SKM-1 treated with dmso at 0.1 percent for 144 hours (cell line): ENCODE measurements at regions not wholly inside any gene's neighbourhood (a gene's known extent, or its start where the extent isn't known, plus 50 kb on each side); places are given as distances from the start of the nearest gene placed in this dataset.
"Not testable (repeated sequence)": the region's sequence is repeated elsewhere in the genome, so short reads cannot be mapped to it uniquely, and the experiment has no call there.

Experiments
- DNase-seq: peaks from one replicate; lab custom pipeline; 2025; ENCODE audit not compliant: unreplicated experiment; lab: John Stamatoyannopoulos, UW

- DNase-seq, result no peak
These were observed 96.3 kb upstream of the THUMPD2 start for GRCh38 chr2:39875182-39875913.

DNA sequence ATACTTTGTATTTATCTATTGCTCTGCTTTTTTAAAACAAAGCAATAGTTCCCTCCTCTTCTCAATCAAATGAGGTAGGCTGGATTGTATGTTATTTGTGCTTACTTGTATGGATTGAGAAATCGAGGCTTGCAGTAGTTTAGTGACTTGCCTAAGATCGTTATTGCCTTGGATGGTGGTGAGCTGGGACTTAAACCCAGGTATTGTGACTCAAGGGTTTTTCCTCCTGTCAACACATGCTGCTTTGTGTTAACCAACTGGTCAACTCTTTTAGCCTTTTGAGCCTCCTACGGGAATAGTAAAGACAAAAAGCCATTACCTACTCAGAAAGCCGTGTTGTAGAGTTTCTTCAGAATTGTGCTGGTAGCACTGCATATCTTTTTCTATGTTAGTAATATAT, 95.2 kb upstream of the THUMPD2 start:
- no peak for DNase-seq

DNA sequence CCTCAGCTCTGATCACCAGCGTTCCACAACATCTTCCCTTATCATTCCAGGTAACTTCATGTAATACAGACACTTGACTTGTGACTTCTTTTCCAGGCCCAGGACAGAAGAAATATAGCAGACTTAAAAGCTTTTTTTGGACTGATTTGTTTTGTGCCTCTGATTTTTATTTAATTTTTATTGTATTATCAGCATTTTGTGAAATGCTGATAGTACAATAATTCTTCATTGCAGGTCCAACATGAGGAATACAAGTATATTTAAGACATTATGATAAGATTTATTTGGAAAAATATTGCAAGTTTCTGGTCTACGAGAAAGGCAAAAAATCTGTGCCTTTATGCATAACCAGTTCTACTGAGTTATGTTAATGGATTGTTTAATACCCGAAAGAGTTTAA, 94.5 kb upstream of the THUMPD2 start:
- DNase-seq, result no peak

- no peak for DNase-seq
These were observed 93.7 kb upstream of the THUMPD2 start for GRCh38 chr2:39872748-39873147.

DNA sequence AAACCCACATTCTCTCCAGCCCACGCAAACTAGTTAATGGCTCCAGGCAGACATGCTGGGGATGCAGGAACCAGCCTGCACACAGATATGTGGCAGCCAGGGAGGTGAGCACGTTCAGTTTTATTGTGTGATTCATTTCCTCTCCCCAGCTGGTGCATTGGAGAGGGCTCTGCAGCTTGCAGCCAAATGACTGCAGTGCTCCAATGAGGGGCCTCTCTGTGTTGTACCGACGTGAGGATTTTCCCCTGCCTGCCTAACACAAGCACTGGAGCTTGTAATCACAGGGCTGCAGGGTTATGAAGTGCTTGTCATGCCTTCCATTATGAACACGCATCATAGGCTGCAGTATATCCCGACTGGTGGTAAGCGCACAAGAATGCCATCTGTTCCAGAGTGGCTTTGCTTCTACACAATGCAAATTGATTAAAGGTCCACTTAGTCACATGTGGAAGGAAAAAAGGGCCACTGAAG, 92.3 kb upstream of the THUMPD2 start:
- DNase-seq, result no peak

- DNase-seq, result no peak
These were observed 91.8 kb upstream of the THUMPD2 start for GRCh38 chr2:39870871-39871270.

DNA sequence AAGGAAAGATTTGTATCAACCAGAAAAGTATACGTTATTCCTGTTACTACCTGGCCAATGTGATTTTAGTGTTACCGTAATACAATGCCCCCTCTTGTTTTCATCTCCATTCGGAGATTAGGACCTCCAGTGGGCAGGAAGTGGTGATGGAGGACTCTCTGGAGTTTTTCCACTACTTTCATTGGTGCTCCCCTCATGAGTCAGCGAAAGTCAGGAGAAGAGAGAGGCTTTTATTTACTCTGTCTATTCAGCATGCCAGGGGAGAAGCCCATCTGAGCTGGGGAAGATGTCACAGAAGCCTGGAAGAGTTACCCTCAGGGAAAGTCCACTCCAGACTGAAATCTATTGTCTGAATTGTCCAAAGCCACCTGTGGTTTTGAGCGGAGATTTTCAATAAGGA, 88.2 kb upstream of the THUMPD2 start:
- no peak for DNase-seq

GRCh38 chr2:39865751-39866150, 86.7 kb upstream of the THUMPD2 start:
- DNase-seq, result no peak

- DNase-seq, result not testable (repeated sequence)
These were observed 84.6 kb upstream of the THUMPD2 start for GRCh38 chr2:39863672-39864071.

DNA sequence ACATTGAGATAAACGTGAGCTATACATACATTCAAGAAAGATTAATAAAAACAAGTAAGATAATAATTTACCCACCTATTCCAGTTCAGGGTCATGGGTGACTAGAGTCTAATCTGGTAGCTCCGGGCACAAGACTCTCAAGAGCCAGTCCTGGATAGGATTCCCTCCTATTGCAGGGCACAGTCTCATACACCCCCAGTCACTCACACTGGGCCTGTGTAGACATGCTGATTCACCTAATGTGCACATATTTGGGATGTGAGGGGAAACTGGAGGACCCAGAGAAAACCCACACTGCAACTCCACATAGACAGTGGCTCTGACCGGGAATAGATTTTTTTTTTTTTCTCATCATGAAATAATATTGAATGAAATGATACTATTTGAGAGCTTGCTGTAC, 81.5 kb upstream of the THUMPD2 start:
- no peak for DNase-seq

GRCh38 chr2:39858677-39859076, 79.6 kb upstream of the THUMPD2 start:
- DNase-seq, result no peak

DNA sequence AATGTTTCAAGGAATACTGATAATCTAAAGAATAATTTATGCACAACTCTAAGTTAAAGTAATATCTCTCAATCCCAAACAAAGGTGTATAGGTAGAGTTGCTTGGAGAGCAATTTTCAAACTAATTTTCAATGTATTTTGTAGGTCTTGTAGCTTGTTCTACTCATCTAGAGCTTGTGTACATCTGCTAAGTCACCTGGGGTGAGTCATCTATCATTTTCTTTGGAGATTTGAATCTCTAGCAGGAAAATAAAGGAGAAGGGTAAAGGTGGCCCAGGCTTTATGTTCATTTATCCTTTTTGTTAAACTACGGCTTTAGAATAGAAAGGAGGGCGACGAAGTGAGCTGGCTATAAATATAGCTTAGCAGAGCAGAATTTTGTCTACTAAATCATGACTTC, 76.8 kb upstream of the THUMPD2 start:
- no peak for DNase-seq

DNA sequence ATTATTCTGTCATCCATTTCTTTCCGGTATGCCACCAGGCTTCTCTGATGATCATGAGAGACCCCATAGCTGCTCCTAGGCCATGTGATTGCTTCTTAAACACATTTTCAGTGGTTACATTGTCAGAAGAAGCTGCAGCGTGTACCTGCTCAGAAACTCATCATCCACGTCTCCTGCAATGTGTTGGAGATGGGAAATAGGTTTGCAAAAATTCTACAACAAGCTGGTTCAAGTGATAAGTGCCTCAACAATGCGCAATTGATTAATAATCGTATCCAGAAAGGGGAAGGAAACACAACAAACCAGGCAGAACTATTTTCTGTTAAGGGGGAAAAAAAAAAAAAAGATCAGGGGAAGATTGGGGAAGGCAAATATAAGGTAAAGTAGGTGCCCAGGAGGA, 75.7 kb upstream of the THUMPD2 start:
- no peak for DNase-seq

DNA sequence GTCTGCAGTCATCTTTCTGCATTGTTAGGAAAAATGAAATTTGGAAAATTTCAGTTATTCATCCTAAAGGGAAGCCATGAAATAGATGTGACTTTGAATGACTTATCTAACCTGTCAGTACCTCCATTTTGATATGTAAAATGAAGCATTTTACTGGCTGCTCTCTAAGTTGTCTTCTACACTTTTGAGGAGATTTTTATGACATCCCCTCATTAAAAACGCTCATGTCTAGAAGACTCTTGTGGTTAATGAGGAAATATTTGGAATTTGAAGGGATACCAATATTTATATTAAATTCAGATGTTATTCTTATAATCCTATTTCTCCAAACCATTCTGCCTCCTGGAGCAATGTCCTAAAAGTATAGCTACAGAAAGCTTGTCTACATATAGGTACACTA, 73.8 kb upstream of the THUMPD2 start:
- DNase-seq, result no peak

GRCh38 chr2:39851651-39852110, 72.6 kb upstream of the THUMPD2 start:
- DNase-seq, result no peak

GRCh38 chr2:39851251-39851650, 72.2 kb upstream of the THUMPD2 start:
- no peak for DNase-seq

DNA sequence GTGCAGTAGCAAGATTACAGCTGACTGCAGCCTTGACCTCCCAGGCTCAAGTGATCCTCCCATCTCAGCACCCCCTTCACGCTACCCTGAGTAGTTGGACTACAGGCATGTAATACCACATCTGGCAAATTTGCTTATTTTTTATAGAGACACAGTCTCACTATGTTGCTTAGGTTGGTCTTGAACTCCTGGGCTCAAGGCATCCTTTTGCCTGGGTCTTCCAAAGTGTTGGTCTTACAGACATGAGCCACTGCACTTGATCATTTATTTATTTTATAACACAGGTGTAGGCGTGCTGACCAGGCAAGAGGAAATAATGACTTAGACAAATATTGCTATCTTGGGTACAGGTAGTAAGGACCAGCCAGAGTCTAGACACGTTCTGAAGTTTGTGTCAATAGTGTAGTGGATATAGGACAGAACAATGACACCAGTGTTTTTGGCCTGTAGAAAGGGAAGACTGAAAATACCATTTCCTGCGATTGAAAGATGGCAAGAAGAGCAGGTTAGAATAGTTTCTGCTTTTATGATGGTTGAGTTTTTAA, 71.0 kb upstream of the THUMPD2 start:
- DNase-seq, result no peak

- no peak for DNase-seq
These were observed 70.0 kb upstream of the THUMPD2 start for GRCh38 chr2:39849064-39849463.

DNA sequence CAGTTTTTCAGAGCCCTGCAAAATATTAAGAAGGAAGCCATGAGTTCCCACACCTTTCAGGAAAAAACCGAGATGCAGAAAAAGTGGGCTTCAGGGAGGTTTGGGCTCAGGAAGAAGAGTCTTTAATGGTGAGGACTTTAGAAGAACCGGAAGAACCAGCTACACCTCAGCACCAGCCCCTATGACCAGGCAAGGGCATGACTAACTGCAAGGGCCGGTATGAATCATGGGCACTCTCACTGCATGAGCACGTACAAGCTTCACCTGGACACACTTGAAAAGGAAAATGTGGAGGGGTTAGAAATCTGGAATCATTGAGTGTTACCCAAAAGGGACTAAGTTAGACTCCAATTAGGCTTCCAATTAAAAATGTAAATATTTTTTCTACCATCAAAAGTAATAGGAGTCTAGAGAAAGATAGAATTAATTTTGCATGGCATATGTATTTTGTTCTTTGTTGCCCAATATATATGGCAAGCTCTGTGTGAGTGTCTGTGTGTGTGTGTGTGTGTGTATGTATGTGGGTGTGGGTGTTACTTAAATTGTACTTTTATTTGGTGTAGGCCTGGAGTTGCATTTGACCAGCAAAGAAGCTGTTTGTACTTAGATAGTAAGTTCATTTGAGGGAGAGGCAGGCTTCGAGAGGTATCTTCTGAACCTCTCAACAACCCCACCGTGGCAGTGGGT, 66.5 kb upstream of the THUMPD2 start:
- DNase-seq, result no peak

DNA sequence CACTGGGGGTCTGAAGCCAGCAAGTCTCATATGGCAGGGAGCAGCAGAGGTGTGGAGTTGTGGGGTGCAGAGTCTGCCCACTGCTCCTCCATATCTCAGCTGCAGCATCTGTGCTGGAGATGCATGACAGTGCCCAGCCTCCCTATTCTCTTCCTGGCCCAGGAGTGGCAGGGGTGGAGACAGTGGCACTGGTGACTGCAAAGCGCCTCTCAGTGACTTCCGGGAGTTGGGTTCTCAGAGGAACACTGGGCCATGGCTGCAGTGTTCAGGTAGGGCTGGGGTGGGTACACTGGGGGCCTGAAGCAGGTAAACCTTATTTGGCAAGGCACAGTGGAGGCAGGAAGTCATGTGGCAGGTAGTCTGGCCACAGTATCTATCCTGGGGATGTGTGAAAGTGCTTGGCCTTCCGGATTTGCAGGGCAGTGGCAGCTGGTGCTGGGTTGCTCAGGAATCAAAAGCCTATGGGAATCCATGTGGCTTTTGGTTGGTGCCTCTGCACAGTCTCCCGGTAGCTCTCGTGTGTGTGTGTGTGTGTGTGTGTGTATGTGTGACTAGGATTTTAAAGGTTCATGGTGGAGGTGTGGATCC, 60.3 kb upstream of the THUMPD2 start:
- DNase-seq, result no peak

GRCh38 chr2:39838589-39838988, 59.5 kb upstream of the THUMPD2 start:
- no peak for DNase-seq
